GM12891 (cell line): ENCODE measurements at regions not wholly inside any gene's neighbourhood (a gene's known extent, or its start where the extent isn't known, plus 50 kb on each side); places are given as distances from the start of the nearest gene placed in this dataset.

Experiments used
- PAX5 ChIP-seq: IDR thresholded peaks from 2 replicates; pipeline ENCODE4 v1.6.1; 2011; ENCODE audit warnings: low read length, moderate library complexity, mild to moderate bottlenecking; ENCODE audit not compliant: insufficient read depth, severe bottlenecking
- POLR2A ChIP-seq: IDR thresholded peaks from 2 replicates; pipeline ENCODE4 v1.6.1; 2011; ENCODE audit warnings: low read depth, low read length, control low read depth
- POLR2AphosphoS5 ChIP-seq: IDR thresholded peaks from 2 replicates; pipeline ENCODE4 v1.6.1; 2011; ENCODE audit warnings: low read depth, low read length, control low read depth
- POU2F2 ChIP-seq: IDR thresholded peaks from 2 replicates; pipeline ENCODE4 v1.6.1; 2011; ENCODE audit warnings: low read depth, mild to moderate bottlenecking, control low read depth, low read length, moderate library complexity
- TAF1 ChIP-seq: IDR thresholded peaks from 2 replicates; pipeline ENCODE4 v1.6.1; 2011; ENCODE audit warnings: low read depth, low read length, control low read depth

- no peak for TF ChIP-seq POLR2A
- no peak for TF ChIP-seq TAF1
- no peak for TF ChIP-seq POU2F2
- no peak for TF ChIP-seq POLR2AphosphoS5
- no peak for TF ChIP-seq PAX5
These were observed 613.1 kb downstream of the SI start for GRCh38 chr3:164465172-164465571.
